Stomach (tissue), 4 donors: ENCODE measurements at regions not wholly inside any gene's neighbourhood (a gene's known extent, or its start where the extent isn't known, plus 50 kb on each side); places are given as distances from the start of the nearest gene placed in this dataset.

Experiments
- CTCF ChIP-seq, 7 experiments: fragments of 450-650 bp in 4 of 7; fragments of 200-600 bp in 3 of 7; sonication (generic) in 3 of 7; IDR thresholded peaks; one replicate each; pipeline ENCODE4 v1.5.1; 2016 to 2019; ENCODE audit warnings: antibody characterized with exemption in 7 of 7, control low read depth in 2 of 7, mild to moderate bottlenecking in 1 of 7
- EP300 ChIP-seq: sonication (generic); formaldehyde crosslinking; IDR thresholded peaks from one replicate; pipeline ENCODE4 v1.6.1; 2017; ENCODE audit warnings: antibody characterized with exemption
- POLR2AphosphoS5 ChIP-seq, 3 donors: sonication (generic); formaldehyde crosslinking; IDR thresholded peaks; one replicate each; pipeline ENCODE4 v1.6.1; 2016; ENCODE audit warnings: antibody characterized with exemption in 3 of 3

GRCh38 chr10:3889961-3890522, 105.0 kb upstream of the KLF6 start:
- TF ChIP-seq CTCF (IDR thresholded peaks at IDR 0.05) (no peak), EP300 (no peak), POLR2AphosphoS5 (IDR thresholded peaks at IDR 0.05) (no peak)
